H1 (cell line): ENCODE measurements at regions not wholly inside any gene's neighbourhood (a gene's known extent, or its start where the extent isn't known, plus 50 kb on each side); places are given as distances from the start of the nearest gene placed in this dataset.

Experiments used
- CTCF ChIA-PET: fragments of 300-600 bp; sonication (Branson Sonifier 250); formaldehyde crosslinking; loops from one replicate; lab custom pipeline; 2021; ENCODE audit not compliant: partially characterized antibody; lab: Charles Lee
- POLR2A ChIA-PET: fragments of 300-600 bp; sonication (Branson Sonifier 250); formaldehyde crosslinking; loops from one replicate; lab custom pipeline; 2021; ENCODE audit warnings: inconsistent platforms; ENCODE audit not compliant: partially characterized antibody; lab: Charles Lee
- DNase-seq, 2 experiments: peaks; one replicate each; pipeline versions ENCODE4 v3.0.0 to v3.0.0-alpha.2; 2010 to 2022; ENCODE audit warnings: low spot score in 2 of 2, low read depth in 1 of 2, mixed read lengths in 1 of 2
- FAIRE-seq: peaks from 2 replicates; lab custom pipeline; 2011; peaks lifted over from hg19 to GRCh38; lab: Jason Lieb, UNC
- H2AFZ ChIP-seq: 2 replicates; pipeline ENCODE4 v1.8.1; 2012; ENCODE audit warnings: low read length, inconsistent platforms
- H2AK5ac ChIP-seq: 2 replicates; pipeline ENCODE4 v1.6.1; 2013; ENCODE audit warnings: low read depth, low read length
- H2BK120ac ChIP-seq: replicated peaks from 2 replicates; pipeline ENCODE3; 2013; ENCODE audit warnings: low read depth, low read length, inconsistent platforms
- H2BK12ac ChIP-seq: 2 replicates; pipeline ENCODE4 v1.6.1; 2013; ENCODE audit warnings: low read depth, low read length
- H2BK15ac ChIP-seq: 2 replicates; pipeline ENCODE4 v1.6.1; 2013; ENCODE audit warnings: low read length
- H2BK20ac ChIP-seq: 2 replicates; pipeline ENCODE4 v1.6.1; 2013; ENCODE audit warnings: low read length
- H2BK5ac ChIP-seq: 2 replicates; pipeline ENCODE4 v1.6.1; 2013; ENCODE audit warnings: low read depth, low read length
- H3K14ac ChIP-seq: 2 replicates; pipeline ENCODE4 v1.6.1; 2013; ENCODE audit warnings: inconsistent platforms; ENCODE audit not compliant: insufficient read length
- H3K18ac ChIP-seq: 2 replicates; pipeline ENCODE4 v1.6.1; 2013; ENCODE audit warnings: low read length; ENCODE audit errors: extremely low read depth
- H3K23ac ChIP-seq: 2 replicates; pipeline ENCODE4 v1.6.1; 2013; ENCODE audit warnings: inconsistent platforms; ENCODE audit not compliant: insufficient read length
- H3K23me2 ChIP-seq: 2 replicates; pipeline ENCODE4 v1.6.1; 2013; ENCODE audit warnings: low read depth, low read length
- H3K27ac ChIP-seq: 2 replicates; pipeline ENCODE4 v1.6.1; 2011; ENCODE audit warnings: low read depth, low read length, inconsistent platforms
- H3K27me3 ChIP-seq, 4 experiments: replicated peaks in 1 of 4; 1 replicate in 1 of 4; 2 replicates in 3 of 4; pipeline versions ENCODE4 v1.6.1 to v1.8.1; 2011 to 2013; ENCODE audit warnings: low read length in 3 of 4, mild to moderate bottlenecking in 3 of 4, inconsistent platforms in 2 of 4, mixed read lengths in 2 of 4, moderate library complexity in 1 of 4; ENCODE audit not compliant: control insufficient read depth in 3 of 4, insufficient read depth in 3 of 4; ENCODE audit errors: extremely low read depth in 1 of 4
- H3K36me3 ChIP-seq, 4 experiments: 2 replicates each; pipeline versions ENCODE4 v1.6.1 to v1.8.1; 2011 to 2013; ENCODE audit warnings: mild to moderate bottlenecking in 4 of 4, low read length in 3 of 4, moderate library complexity in 2 of 4, control low read depth in 1 of 4, inconsistent platforms in 1 of 4; ENCODE audit not compliant: insufficient read depth in 4 of 4, control insufficient read depth in 2 of 4
- H3K4ac ChIP-seq: replicated peaks from 2 replicates; pipeline ENCODE3; 2013; ENCODE audit warnings: low read length, low read depth, mixed read lengths, inconsistent platforms; ENCODE audit not compliant: insufficient read length
- H3K4me1 ChIP-seq, 4 experiments: replicated peaks in 1 of 4; 1 replicate in 1 of 4; 2 replicates in 3 of 4; pipeline versions ENCODE4 v1.6.1 to v1.8.1; 2011 to 2013; ENCODE audit warnings: low read length in 3 of 4, inconsistent platforms in 2 of 4, mixed read lengths in 1 of 4; ENCODE audit not compliant: insufficient read depth in 4 of 4, control insufficient read depth in 3 of 4
- H3K4me2 ChIP-seq, 2 experiments: 2 replicates each; pipeline versions ENCODE4 v1.6.1 to v1.8.1; 2011 to 2013; ENCODE audit warnings: low read depth in 2 of 2, low read length in 2 of 2, control low read depth in 1 of 2, inconsistent platforms in 1 of 2, mild to moderate bottlenecking in 1 of 2; ENCODE audit not compliant: insufficient read depth in 1 of 2
- H3K4me3 ChIP-seq, 4 experiments: fragments of 200-600, 300-600 bp in 1 of 4; sonication (generic), shearing (Covaris generic), sonication (Bioruptor Twin) in 1 of 4; 2 replicates each; pipeline versions ENCODE4 v1.5.1 to v1.8.1; 2011 to 2016; ENCODE audit warnings: low read length in 4 of 4, low read depth in 3 of 4, control low read depth in 2 of 4, inconsistent platforms in 2 of 4, mild to moderate bottlenecking in 2 of 4, mixed read lengths in 1 of 4, moderate library complexity in 1 of 4; ENCODE audit not compliant: insufficient read depth in 2 of 4; ENCODE audit errors: extremely low read depth in 1 of 4
- H3K56ac ChIP-seq: replicated peaks from 2 replicates; pipeline ENCODE3; 2013; ENCODE audit warnings: low read depth, mild to moderate bottlenecking, mixed read lengths, low read length, inconsistent platforms; ENCODE audit not compliant: insufficient read length
- H3K79me1 ChIP-seq: 2 replicates; pipeline ENCODE4 v1.6.1; 2013; ENCODE audit warnings: low read depth, low read length, control low read depth
- H3K79me2 ChIP-seq, 2 experiments: 2 replicates each; pipeline versions ENCODE4 v1.6.1 to v1.8.1; 2012 to 2013; ENCODE audit warnings: low read length in 2 of 2, mild to moderate bottlenecking in 2 of 2, inconsistent platforms in 1 of 2; ENCODE audit not compliant: insufficient read depth in 2 of 2, control insufficient read depth in 1 of 2
- H3K9ac ChIP-seq, 4 experiments: replicated peaks in 1 of 4; 1 replicate in 1 of 4; 2 replicates in 3 of 4; pipeline versions ENCODE4 v1.6.1 to v1.8.1; 2011 to 2013; ENCODE audit warnings: low read depth in 3 of 4, low read length in 3 of 4, control low read depth in 2 of 4, mild to moderate bottlenecking in 2 of 4, moderate library complexity in 2 of 4, inconsistent platforms in 1 of 4; ENCODE audit errors: extremely low read depth in 1 of 4
- H3K9me3 ChIP-seq, 2 experiments: 2 replicates each; pipeline versions ENCODE4 v1.6.1 to v1.8.1; 2012 to 2013; ENCODE audit warnings: mild to moderate bottlenecking in 2 of 2, moderate library complexity in 2 of 2, control low read depth in 1 of 2, inconsistent platforms in 1 of 2, low read depth in 1 of 2, low read length in 1 of 2, mixed read lengths in 1 of 2; ENCODE audit not compliant: insufficient read depth in 2 of 2
- H4K20me1 ChIP-seq, 2 experiments: replicated peaks in 1 of 2; 2 replicates each; pipeline versions ENCODE3 to v1.8.1; 2011 to 2013; ENCODE audit warnings: inconsistent platforms in 2 of 2, low read length in 2 of 2, mild to moderate bottlenecking in 1 of 2; ENCODE audit not compliant: insufficient read depth in 2 of 2, control insufficient read depth in 1 of 2
- H4K5ac ChIP-seq: 2 replicates; pipeline ENCODE4 v1.6.1; 2013; ENCODE audit warnings: low read length, low read depth, mixed read lengths, inconsistent platforms; ENCODE audit not compliant: insufficient read length
- H4K8ac ChIP-seq: 2 replicates; pipeline ENCODE4 v1.8.0; 2013; ENCODE audit warnings: mild to moderate bottlenecking, moderate library complexity, low read length, inconsistent platforms; ENCODE audit not compliant: insufficient read depth; ENCODE audit errors: extremely low read depth
- H4K91ac ChIP-seq: replicated peaks from 2 replicates; pipeline ENCODE3; 2013; ENCODE audit warnings: low read length, mixed read lengths, inconsistent platforms; ENCODE audit not compliant: insufficient read length
- BRCA1 ChIP-seq: IDR thresholded peaks from 2 replicates; pipeline ENCODE4 v1.6.1; 2012; ENCODE audit warnings: low read depth, low read length, improper control_type of control experiment
- EP300 ChIP-seq, 2 experiments: IDR thresholded peaks; 1 replicate in 1 of 2; 2 replicates in 1 of 2; pipeline ENCODE4 v1.6.1; 2011 to 2012; ENCODE audit warnings: low read depth in 2 of 2, low read length in 2 of 2, mild to moderate bottlenecking in 2 of 2, borderline replicate concordance in 1 of 2, inconsistent platforms in 1 of 2, moderate library complexity in 1 of 2
- USF2 ChIP-seq: IDR thresholded peaks from 2 replicates; pipeline ENCODE4 v1.6.1; 2011; ENCODE audit warnings: low read length, improper control_type of control experiment
- WGBS, 2 experiments: shearing (Covaris generic) in 1 of 2; methylation state at CpG; one replicate each; pipeline versions ENCODE4 v1.1.6 to v1.1.7; 2013 to 2015; ENCODE audit warnings: low lambda C conversion rate in 2 of 2, mixed read lengths in 2 of 2, inconsistent platforms in 1 of 2, low coverage in 1 of 2, missing lambda C conversion rate in 1 of 2; ENCODE audit not compliant: insufficient replicate concordance in 2 of 2, insufficient coverage in 1 of 2, insufficient read length in 1 of 2; ENCODE audit errors: extremely low coverage in 1 of 2, missing lambda C conversion rate in 1 of 2; 5-methylcytosine and 5-hydroxymethylcytosine counted together

- ChIA-PET CTCF (no interaction called here), POLR2A (no interaction called here)
- no peak overlapping the region for H3K27ac ChIP-seq
- no peak overlapping the region for H3K56ac ChIP-seq
- no peaks in the 10 kb centered on the region for H3K9me3 ChIP-seq
- H2BK15ac ChIP-seq, result no peak overlapping the region
- H3K27me3 ChIP-seq, result peaks cover 0 to 1% (median 0%) of the 10 kb centered on the region in 4 experiments; a peak in 1 of 7 replicates
- H2BK5ac ChIP-seq, result no peak overlapping the region
- H3K9ac ChIP-seq, result no peak overlapping the region
- no peak overlapping the region for H4K8ac ChIP-seq
- H3K79me2 ChIP-seq, result no peaks in the 10 kb centered on the region
- no peak overlapping the region for H2AK5ac ChIP-seq
- no peak for DNase-seq
- 90% methylated on average over 1 of the region's 1 CpG; no CpG with 5 or more reads in 1 of the 2 experiments for WGBS, 2 experiments
- no peak overlapping the region for H3K4me3 ChIP-seq
- H3K36me3 ChIP-seq, result no peaks in the 10 kb centered on the region
- no peak overlapping the region for H3K18ac ChIP-seq
- H3K4ac ChIP-seq, result no peak overlapping the region
- H3K23me2 ChIP-seq, result no peaks in the 10 kb centered on the region
- peaks cover 0 to 3% (median 0%) of the 10 kb centered on the region in 4 experiments; a peak in 1 of 7 replicates for H3K4me1 ChIP-seq
- FAIRE-seq, result no peak
- no peak for TF ChIP-seq USF2
- no peak for TF ChIP-seq BRCA1
- no peak for TF ChIP-seq EP300 (IDR thresholded peaks at IDR 0.05; ENCODE audit: borderline replicate concordance in 1 of 2, low read depth in 2 of 2, low read length in 2 of 2)
- no peak overlapping the region for H2BK12ac ChIP-seq
- no peak overlapping the region for H4K91ac ChIP-seq
- no peak overlapping the region for H3K23ac ChIP-seq
- H4K5ac ChIP-seq, result no peak overlapping the region
- H3K79me1 ChIP-seq, result no peaks in the 10 kb centered on the region
- no peak overlapping the region for H2BK120ac ChIP-seq
- H3K14ac ChIP-seq, result no peak overlapping the region
- H4K20me1 ChIP-seq, result no peaks in the 10 kb centered on the region
- H2AFZ ChIP-seq, result no peak overlapping the region
- H3K4me2 ChIP-seq, result no peak overlapping the region
- no peak overlapping the region for H2BK20ac ChIP-seq
These were observed 850.0 kb downstream of the DIPK2A start for GRCh38 chr3:144821583-144821982.
